B cell (primary cell): ENCODE measurements at regions not wholly inside any gene's neighbourhood (a gene's known extent, or its start where the extent isn't known, plus 50 kb on each side); places are given as distances from the start of the nearest gene placed in this dataset.

ENCODE experiments used
- EZH2 ChIP-seq: IDR thresholded peaks from 2 replicates; pipeline ENCODE4 v1.6.1; 2012; ENCODE audit warnings: borderline replicate concordance, low read depth, mild to moderate bottlenecking, moderate library complexity, low read length; ENCODE audit not compliant: insufficient read depth, poor library complexity, severe bottlenecking
- TF ChIP-seq, protein P1 (sequence below): fragments of 200-600 bp; IDR thresholded peaks from one replicate; pipeline ENCODE4 v1.8.0; 2022; ENCODE audit warnings: antibody characterized with exemption, mild to moderate bottlenecking

DNA sequence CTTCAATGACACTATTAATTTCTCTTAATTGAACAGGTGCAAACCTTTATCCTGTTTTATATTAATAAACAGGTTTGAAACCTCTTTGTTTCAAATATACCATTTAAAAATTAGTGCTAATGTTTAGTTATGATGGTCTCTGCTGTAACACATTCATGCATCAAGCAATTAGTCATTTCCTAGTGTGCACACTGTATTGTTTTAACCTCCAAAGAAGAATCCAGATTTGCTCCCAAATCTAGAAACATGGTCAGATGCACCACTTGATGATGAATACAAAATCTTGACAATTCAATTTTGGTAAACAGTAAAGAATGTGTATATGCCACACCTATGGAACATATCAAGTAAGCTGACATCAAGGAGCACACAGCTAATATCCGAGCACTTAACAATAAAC lies 157.1 kb downstream of the TRIML1 start:
- TF ChIP-seq, protein P1, sequence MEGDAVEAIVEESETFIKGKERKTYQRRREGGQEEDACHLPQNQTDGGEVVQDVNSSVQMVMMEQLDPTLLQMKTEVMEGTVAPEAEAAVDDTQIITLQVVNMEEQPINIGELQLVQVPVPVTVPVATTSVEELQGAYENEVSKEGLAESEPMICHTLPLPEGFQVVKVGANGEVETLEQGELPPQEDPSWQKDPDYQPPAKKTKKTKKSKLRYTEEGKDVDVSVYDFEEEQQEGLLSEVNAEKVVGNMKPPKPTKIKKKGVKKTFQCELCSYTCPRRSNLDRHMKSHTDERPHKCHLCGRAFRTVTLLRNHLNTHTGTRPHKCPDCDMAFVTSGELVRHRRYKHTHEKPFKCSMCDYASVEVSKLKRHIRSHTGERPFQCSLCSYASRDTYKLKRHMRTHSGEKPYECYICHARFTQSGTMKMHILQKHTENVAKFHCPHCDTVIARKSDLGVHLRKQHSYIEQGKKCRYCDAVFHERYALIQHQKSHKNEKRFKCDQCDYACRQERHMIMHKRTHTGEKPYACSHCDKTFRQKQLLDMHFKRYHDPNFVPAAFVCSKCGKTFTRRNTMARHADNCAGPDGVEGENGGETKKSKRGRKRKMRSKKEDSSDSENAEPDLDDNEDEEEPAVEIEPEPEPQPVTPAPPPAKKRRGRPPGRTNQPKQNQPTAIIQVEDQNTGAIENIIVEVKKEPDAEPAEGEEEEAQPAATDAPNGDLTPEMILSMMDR, result no peak
- no peak for TF ChIP-seq EZH2
